HG03439 (cell line): ENCODE measurements at regions not wholly inside any gene's neighbourhood (a gene's known extent, or its start where the extent isn't known, plus 50 kb on each side); places are given as distances from the start of the nearest gene placed in this dataset.

Experiments
- ATAC-seq: cut with Tn5 transposase; IDR thresholded peaks from one replicate; pipeline ENCODE4 v1.9.1; 2021; ENCODE audit warnings: mild to moderate bottlenecking, moderate library complexity; ENCODE audit not compliant: unreplicated experiment

- no peak for ATAC-seq
These were observed 166.7 kb upstream of the CHRM3 start for GRCh38 chr1:239219679-239220078.

- no peak for ATAC-seq
These were observed 168.1 kb upstream of the CHRM3 start for GRCh38 chr1:239218301-239218700.

- no peak for ATAC-seq
These were observed 173.6 kb upstream of the CHRM3 start for GRCh38 chr1:239212811-239213220.

- ATAC-seq: no peak
These were observed 176.8 kb upstream of the CHRM3 start for GRCh38 chr1:239209591-239209990.

GRCh38 chr1:239204401-239204800 lies 182.0 kb upstream of the CHRM3 start:
- ATAC-seq: no peak

- no peak for ATAC-seq
These were observed 188.5 kb upstream of the CHRM3 start for GRCh38 chr1:239197871-239198270.

GRCh38 chr1:239189998-239190512 lies 196.3 kb upstream of the CHRM3 start:
- no peak for ATAC-seq

GRCh38 chr1:239186487-239186886 lies 199.9 kb upstream of the CHRM3 start:
- ATAC-seq: no peak

- no peak for ATAC-seq
These were observed 201.1 kb upstream of the CHRM3 start for GRCh38 chr1:239185245-239185619.

- ATAC-seq: no peak
These were observed 201.7 kb upstream of the CHRM3 start for GRCh38 chr1:239184561-239185244.

- ATAC-seq: no peak
These were observed 207.4 kb upstream of the CHRM3 start for GRCh38 chr1:239178961-239179360.

- ATAC-seq: no peak
These were observed 211.5 kb upstream of the CHRM3 start for GRCh38 chr1:239174880-239175279.

- ATAC-seq: no peak
These were observed 215.5 kb upstream of the CHRM3 start for GRCh38 chr1:239170828-239171227.

- no peak for ATAC-seq
These were observed 217.1 kb upstream of the CHRM3 start for GRCh38 chr1:239169276-239169675.

- no peak for ATAC-seq
These were observed 221.8 kb upstream of the CHRM3 start for GRCh38 chr1:239164451-239165180.

- no peak for ATAC-seq
These were observed 230.8 kb upstream of the CHRM3 start for GRCh38 chr1:239155466-239156091.

- ATAC-seq: no peak
These were observed 234.4 kb upstream of the CHRM3 start for GRCh38 chr1:239151937-239152336.

GRCh38 chr1:239140968-239141367 lies 245.4 kb upstream of the CHRM3 start:
- ATAC-seq: no peak

- no peak for ATAC-seq
These were observed 246.6 kb upstream of the CHRM3 start for GRCh38 chr1:239139801-239140200.

- ATAC-seq: no peak
These were observed 257.8 kb upstream of the CHRM3 start for GRCh38 chr1:239128541-239128940.

GRCh38 chr1:239126884-239127283 lies 259.5 kb upstream of the CHRM3 start:
- ATAC-seq: no peak

- ATAC-seq: no peak
These were observed 260.5 kb upstream of the CHRM3 start for GRCh38 chr1:239125893-239126292.
